Endothelial cell (in vitro differentiated cells): ENCODE measurements at regions not wholly inside any gene's neighbourhood (a gene's known extent, or its start where the extent isn't known, plus 50 kb on each side); places are given as distances from the start of the nearest gene placed in this dataset.

ENCODE experiments used
- DNase-seq: peaks from one replicate; pipeline ENCODE4 v3.0.0; 2021; ENCODE audit warnings: low spot score
- H3K27ac Mint-ChIP-seq: one replicate; pipeline ENCODE4 v1.8.0; 2021; ENCODE audit warnings: mixed read lengths, inconsistent platforms; ENCODE audit not compliant: unreplicated experiment
- H3K27me3 Mint-ChIP-seq: one replicate; pipeline ENCODE4 v1.8.0; 2021; ENCODE audit warnings: mild to moderate bottlenecking, moderate library complexity, mixed read lengths, inconsistent platforms; ENCODE audit not compliant: unreplicated experiment
- H3K36me3 Mint-ChIP-seq: one replicate; pipeline ENCODE4 v1.8.0; 2021; ENCODE audit warnings: mild to moderate bottlenecking, low read depth, mixed read lengths, inconsistent platforms; ENCODE audit not compliant: unreplicated experiment
- H3K4me1 Mint-ChIP-seq: one replicate; pipeline ENCODE4 v1.8.0; 2021; ENCODE audit warnings: mild to moderate bottlenecking, mixed read lengths, inconsistent platforms; ENCODE audit not compliant: unreplicated experiment
- H3K4me3 Mint-ChIP-seq: one replicate; pipeline ENCODE4 v1.8.0; 2021; ENCODE audit warnings: mild to moderate bottlenecking, mixed read lengths, inconsistent platforms; ENCODE audit not compliant: unreplicated experiment
- H3K9me3 Mint-ChIP-seq: one replicate; pipeline ENCODE4 v1.8.0; 2021; ENCODE audit warnings: mixed read lengths, inconsistent platforms; ENCODE audit not compliant: unreplicated experiment
- TF ChIP-seq, protein P1 (sequence below): fragments of 200-600 bp; sonication (generic); IDR thresholded peaks from one replicate; pipeline ENCODE4 v1.5.0; 2021; ENCODE audit warnings: antibody characterized with exemption; ENCODE audit not compliant: unreplicated experiment

DNA sequence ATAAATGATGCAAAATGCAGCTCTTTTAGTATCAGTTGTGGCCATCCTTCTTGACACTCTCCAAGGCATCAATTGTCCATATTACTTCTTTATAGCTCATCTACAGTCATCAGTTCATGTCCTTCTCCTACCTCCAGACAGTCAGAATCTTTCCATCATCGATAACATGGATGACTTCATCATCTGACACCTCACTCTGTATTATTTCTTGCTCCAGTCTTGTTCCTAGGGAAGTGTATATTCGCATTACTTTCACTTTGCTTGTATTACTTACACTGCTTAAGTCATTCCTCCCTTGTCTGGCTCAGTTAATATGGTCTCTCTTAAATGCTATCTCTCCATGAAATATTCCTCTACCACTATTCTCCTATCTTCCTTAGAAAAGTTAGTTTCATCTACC lies 999.1 kb upstream of the SLC10A2 start:
- Mint-ChIP-seq H3K9me3 (no peaks in the 10 kb centered on the region), H3K36me3 (no peaks in the 10 kb centered on the region), H3K27ac (no peak overlapping the region)

DNA sequence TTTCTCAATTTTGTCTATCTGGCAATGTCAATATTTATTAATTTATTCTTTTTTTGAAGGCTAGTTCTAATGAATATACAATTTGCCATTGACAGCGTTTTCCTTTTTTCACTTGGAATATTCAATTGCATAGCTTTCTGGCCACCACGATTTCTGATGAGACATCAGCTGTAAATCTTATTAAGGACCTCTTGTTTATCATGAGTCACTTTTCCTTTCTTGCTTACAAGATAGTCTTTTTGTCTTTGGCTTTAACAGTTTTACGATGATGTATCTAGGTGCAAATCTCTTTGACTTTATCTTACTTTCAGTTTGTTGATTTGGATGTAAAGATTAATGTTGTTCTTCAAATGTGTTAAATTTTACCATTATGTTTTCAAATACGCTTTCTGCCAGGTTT lies 991.6 kb upstream of the SLC10A2 start:
- Mint-ChIP-seq H3K27ac (no peak overlapping the region), H3K36me3 (no peaks in the 10 kb centered on the region), H3K4me3 (no peak overlapping the region), H3K9me3 (no peaks in the 10 kb centered on the region), H3K27me3 (no peaks in the 10 kb centered on the region), H3K4me1 (no peaks in the 10 kb centered on the region)
- TF ChIP-seq, protein P1, sequence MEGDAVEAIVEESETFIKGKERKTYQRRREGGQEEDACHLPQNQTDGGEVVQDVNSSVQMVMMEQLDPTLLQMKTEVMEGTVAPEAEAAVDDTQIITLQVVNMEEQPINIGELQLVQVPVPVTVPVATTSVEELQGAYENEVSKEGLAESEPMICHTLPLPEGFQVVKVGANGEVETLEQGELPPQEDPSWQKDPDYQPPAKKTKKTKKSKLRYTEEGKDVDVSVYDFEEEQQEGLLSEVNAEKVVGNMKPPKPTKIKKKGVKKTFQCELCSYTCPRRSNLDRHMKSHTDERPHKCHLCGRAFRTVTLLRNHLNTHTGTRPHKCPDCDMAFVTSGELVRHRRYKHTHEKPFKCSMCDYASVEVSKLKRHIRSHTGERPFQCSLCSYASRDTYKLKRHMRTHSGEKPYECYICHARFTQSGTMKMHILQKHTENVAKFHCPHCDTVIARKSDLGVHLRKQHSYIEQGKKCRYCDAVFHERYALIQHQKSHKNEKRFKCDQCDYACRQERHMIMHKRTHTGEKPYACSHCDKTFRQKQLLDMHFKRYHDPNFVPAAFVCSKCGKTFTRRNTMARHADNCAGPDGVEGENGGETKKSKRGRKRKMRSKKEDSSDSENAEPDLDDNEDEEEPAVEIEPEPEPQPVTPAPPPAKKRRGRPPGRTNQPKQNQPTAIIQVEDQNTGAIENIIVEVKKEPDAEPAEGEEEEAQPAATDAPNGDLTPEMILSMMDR, result no peak
- DNase-seq, result no peak

More for the DNA sequence above, 999.1 kb upstream of the SLC10A2 start:
- Mint-ChIP-seq H3K27me3 (no peaks in the 10 kb centered on the region), H3K4me1 (no peaks in the 10 kb centered on the region), H3K4me3 (no peak overlapping the region)
- no peak for DNase-seq
- TF ChIP-seq, protein P1, result no peak

DNA sequence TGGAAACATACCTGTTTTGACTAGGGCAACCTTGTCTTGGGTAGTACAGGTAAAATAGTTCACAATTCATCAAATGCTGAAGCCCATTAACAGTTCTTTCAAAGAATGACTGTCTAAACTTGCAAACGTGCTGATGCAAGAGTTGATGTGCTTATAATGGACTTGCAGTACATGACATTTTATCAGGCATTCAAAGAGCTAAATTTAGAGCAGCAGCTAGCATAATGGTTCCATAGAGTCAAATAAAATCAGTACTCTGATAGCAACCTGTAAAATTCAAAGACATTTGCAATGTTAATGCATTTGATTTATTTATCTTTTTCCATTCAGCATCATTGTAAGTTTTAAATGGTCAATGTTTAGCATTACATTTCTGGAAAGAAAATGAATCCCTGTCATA lies 979.7 kb upstream of the SLC10A2 start:
- Mint-ChIP-seq H3K36me3 (no peaks in the 10 kb centered on the region), H3K9me3 (no peaks in the 10 kb centered on the region), H3K27me3 (peaks cover 5% of the 10 kb centered on the region), H3K27ac (no peak overlapping the region), H3K4me3 (no peak overlapping the region), H3K4me1 (peaks cover 5% of the 10 kb centered on the region)
- TF ChIP-seq, protein P1, result no peak
- DNase-seq, result no peak

DNA sequence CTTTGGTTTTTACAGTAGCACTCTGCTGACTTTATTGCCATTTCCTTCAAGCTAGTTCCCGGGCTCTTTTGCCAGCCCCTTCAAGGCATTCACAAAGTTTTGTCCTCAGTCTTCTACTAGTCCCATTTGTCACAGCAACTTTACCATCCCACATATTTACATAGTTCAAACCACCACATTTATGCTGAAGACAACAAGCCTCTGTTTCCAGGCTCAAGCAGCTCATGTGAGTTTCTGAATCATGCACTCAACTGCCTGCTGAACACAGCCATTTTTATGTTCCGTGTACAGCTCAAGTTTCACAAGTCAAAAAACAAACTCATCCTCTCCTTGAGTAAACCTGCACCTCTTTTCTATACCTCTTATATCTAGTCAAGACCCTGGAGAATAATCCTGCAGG lies 977.0 kb upstream of the SLC10A2 start:
- peaks cover 5% of the 10 kb centered on the region for H3K4me1 Mint-ChIP-seq
- DNase-seq, result no peak
- H3K36me3 Mint-ChIP-seq, result no peaks in the 10 kb centered on the region
- H3K4me3 Mint-ChIP-seq, result no peak overlapping the region
- H3K27ac Mint-ChIP-seq, result no peak overlapping the region
- no peaks in the 10 kb centered on the region for H3K9me3 Mint-ChIP-seq
- peaks cover 2% of the 10 kb centered on the region for H3K27me3 Mint-ChIP-seq
- TF ChIP-seq, protein P1, result no peak

DNA sequence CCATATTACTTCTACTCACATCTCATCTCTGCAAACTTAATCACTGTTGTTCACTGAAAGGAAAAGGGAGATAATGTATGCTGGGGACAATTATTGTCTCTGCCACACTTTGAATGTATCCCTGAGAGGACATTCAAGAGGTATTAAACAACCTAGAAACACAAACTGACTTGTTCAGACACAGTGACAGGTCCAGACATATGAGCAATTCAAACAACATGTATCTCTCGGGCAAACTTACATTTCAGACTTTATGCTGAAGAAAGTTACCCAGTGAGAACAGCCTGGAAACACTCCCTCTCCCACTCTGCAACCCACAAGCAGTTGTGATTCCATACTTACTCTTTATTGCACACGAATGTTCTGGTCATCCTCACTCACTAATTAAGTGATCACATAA lies 968.7 kb upstream of the SLC10A2 start:
- H3K4me3 Mint-ChIP-seq, result no peak overlapping the region
- H3K27ac Mint-ChIP-seq, result no peak overlapping the region
- DNase-seq, result no peak
- no peaks in the 10 kb centered on the region for H3K36me3 Mint-ChIP-seq
- TF ChIP-seq, protein P1, result no peak
- no peaks in the 10 kb centered on the region for H3K27me3 Mint-ChIP-seq
- H3K4me1 Mint-ChIP-seq, result peaks cover 2% of the 10 kb centered on the region
- H3K9me3 Mint-ChIP-seq, result no peaks in the 10 kb centered on the region
